Neutrophil (primary cell): ENCODE measurements at regions not wholly inside any gene's neighbourhood (a gene's known extent, or its start where the extent isn't known, plus 50 kb on each side); places are given as distances from the start of the nearest gene placed in this dataset.

Experiments used
- H3K27ac ChIP-seq: fragments of 200-600 bp; sonication (generic); 2 replicates; pipeline ENCODE4 v1.5.1; 2016; ENCODE audit warnings: mild to moderate bottlenecking, moderate library complexity
- H3K27me3 ChIP-seq: fragments of 200-600 bp; sonication (generic); 2 replicates; pipeline ENCODE4 v1.6.0; 2016; ENCODE audit warnings: mild to moderate bottlenecking
- H3K36me3 ChIP-seq: fragments of 200-600 bp; sonication (generic); 2 replicates; pipeline ENCODE4 v1.5.1; 2017
- H3K4me1 ChIP-seq, 2 experiments: fragments of 200-600 bp in 1 of 2; sonication (generic) in 1 of 2; 1 replicate in 1 of 2; 2 replicates in 1 of 2; pipeline versions ENCODE4 v1.5.1 to v1.6.1; 2013 to 2016; ENCODE audit warnings: low read depth in 1 of 2, low read length in 1 of 2, mild to moderate bottlenecking in 1 of 2, moderate library complexity in 1 of 2; ENCODE audit not compliant: control insufficient read depth in 1 of 2, insufficient read depth in 1 of 2
- H3K4me3 ChIP-seq, 2 experiments: fragments of 200-600 bp in 1 of 2; sonication (generic) in 1 of 2; 1 replicate in 1 of 2; 2 replicates in 1 of 2; pipeline ENCODE4 v1.5.1; 2013 to 2016; ENCODE audit warnings: low read depth in 1 of 2, low read length in 1 of 2, mild to moderate bottlenecking in 1 of 2, moderate library complexity in 1 of 2
- H3K9me3 ChIP-seq: fragments of 200-600 bp; sonication (generic); 2 replicates; pipeline ENCODE4 v1.5.1; 2016
- TF ChIP-seq, protein P1 (sequence below): fragments of 200-600 bp; sonication (generic); IDR thresholded peaks from 2 replicates; pipeline ENCODE4 v1.5.1; 2016; ENCODE audit warnings: antibody characterized with exemption

- Histone ChIP-seq H3K36me3 (no peaks in the 10 kb centered on the region), H3K4me1 (no peaks in the 10 kb centered on the region), H3K4me3 (no peak overlapping the region), H3K9me3 (no peaks in the 10 kb centered on the region), H3K27ac (no peak overlapping the region), H3K27me3 (no peaks in the 10 kb centered on the region)
- TF ChIP-seq, protein P1, sequence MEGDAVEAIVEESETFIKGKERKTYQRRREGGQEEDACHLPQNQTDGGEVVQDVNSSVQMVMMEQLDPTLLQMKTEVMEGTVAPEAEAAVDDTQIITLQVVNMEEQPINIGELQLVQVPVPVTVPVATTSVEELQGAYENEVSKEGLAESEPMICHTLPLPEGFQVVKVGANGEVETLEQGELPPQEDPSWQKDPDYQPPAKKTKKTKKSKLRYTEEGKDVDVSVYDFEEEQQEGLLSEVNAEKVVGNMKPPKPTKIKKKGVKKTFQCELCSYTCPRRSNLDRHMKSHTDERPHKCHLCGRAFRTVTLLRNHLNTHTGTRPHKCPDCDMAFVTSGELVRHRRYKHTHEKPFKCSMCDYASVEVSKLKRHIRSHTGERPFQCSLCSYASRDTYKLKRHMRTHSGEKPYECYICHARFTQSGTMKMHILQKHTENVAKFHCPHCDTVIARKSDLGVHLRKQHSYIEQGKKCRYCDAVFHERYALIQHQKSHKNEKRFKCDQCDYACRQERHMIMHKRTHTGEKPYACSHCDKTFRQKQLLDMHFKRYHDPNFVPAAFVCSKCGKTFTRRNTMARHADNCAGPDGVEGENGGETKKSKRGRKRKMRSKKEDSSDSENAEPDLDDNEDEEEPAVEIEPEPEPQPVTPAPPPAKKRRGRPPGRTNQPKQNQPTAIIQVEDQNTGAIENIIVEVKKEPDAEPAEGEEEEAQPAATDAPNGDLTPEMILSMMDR = no peak
These were observed 985.8 kb downstream of the VRK1 start for GRCh38 chr14:97782871-97783414.

- Histone ChIP-seq H3K4me1 (no peaks in the 10 kb centered on the region), H3K27ac (no peak overlapping the region), H3K4me3 (no peak overlapping the region), H3K36me3 (no peaks in the 10 kb centered on the region), H3K9me3 (no peaks in the 10 kb centered on the region), H3K27me3 (no peaks in the 10 kb centered on the region)
- TF ChIP-seq, protein P1 = no peak
These were observed 988.3 kb downstream of the VRK1 start for GRCh38 chr14:97785495-97785894.

DNA sequence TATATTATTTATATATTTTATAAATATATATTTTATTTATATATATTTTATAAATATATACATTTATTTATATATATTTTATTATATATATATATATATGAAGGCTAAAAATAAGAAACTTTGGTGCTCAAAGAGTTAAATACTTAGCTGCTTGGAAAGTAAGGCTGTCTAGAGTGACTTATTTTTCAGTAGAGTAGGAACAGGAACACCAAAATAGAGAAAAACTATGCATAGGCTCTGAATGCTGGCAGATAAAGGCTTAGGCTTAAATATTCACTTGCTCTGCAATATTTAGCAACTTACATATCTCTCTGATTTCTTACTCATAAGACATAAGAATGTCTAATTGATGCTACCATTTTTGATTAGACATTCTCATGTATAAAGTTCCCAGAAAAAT is 991.2 kb downstream of the VRK1 start:
- Histone ChIP-seq H3K9me3 (no peaks in the 10 kb centered on the region), H3K27me3 (no peaks in the 10 kb centered on the region), H3K27ac (no peak overlapping the region), H3K4me1 (no peaks in the 10 kb centered on the region), H3K4me3 (no peak overlapping the region), H3K36me3 (no peaks in the 10 kb centered on the region)
- TF ChIP-seq, protein P1 = no peak

GRCh38 chr14:97788846-97789526 is 991.8 kb downstream of the VRK1 start:
- H3K36me3 ChIP-seq = no peaks in the 10 kb centered on the region
- H3K4me1 ChIP-seq = no peaks in the 10 kb centered on the region
- H3K4me3 ChIP-seq = no peak overlapping the region

GRCh38 chr14:97791072-97791471 is 993.9 kb downstream of the VRK1 start:
- no peak overlapping the region for H3K27ac ChIP-seq
- no peak overlapping the region for H3K4me3 ChIP-seq
- TF ChIP-seq, protein P1 = no peak
- no peaks in the 10 kb centered on the region for H3K9me3 ChIP-seq
- no peaks in the 10 kb centered on the region for H3K4me1 ChIP-seq
- no peaks in the 10 kb centered on the region for H3K36me3 ChIP-seq
- no peaks in the 10 kb centered on the region for H3K27me3 ChIP-seq

More at GRCh38 chr14:97788846-97789526, 991.8 kb downstream of the VRK1 start:
- TF ChIP-seq, protein P1 = no peak
- Histone ChIP-seq H3K27me3 (no peaks in the 10 kb centered on the region), H3K9me3 (no peaks in the 10 kb centered on the region), H3K27ac (no peak overlapping the region)
